Gastrocnemius medialis (tissue), 4 donors: ENCODE measurements at regions not wholly inside any gene's neighbourhood (a gene's known extent, or its start where the extent isn't known, plus 50 kb on each side); places are given as distances from the start of the nearest gene placed in this dataset.

Source experiments
- ATAC-seq, 2 donors: fragments of 150-250 bp; one replicate each; pipeline ENCODE4 v1.9.1; 2016
- DNase-seq, 2 donors: peaks; one replicate each; pipeline ENCODE4 v3.0.0-alpha.2; 2019
- H3K27ac ChIP-seq, 4 donors: fragments of 200-600 bp; sonication (generic); 1 replicate in 1 of 4; 2 replicates in 3 of 4; pipeline ENCODE4 v1.5.1; 2016 to 2018; ENCODE audit warnings: mild to moderate bottlenecking in 2 of 4, moderate library complexity in 1 of 4
- H3K27me3 ChIP-seq, 3 donors: fragments of 200-600 bp; sonication (generic) in 2 of 3; 1 replicate in 1 of 3; 2 replicates in 2 of 3; pipeline versions ENCODE4 v1.5.1 to v1.6.0; 2016 to 2019; ENCODE audit warnings: mild to moderate bottlenecking in 1 of 3, moderate library complexity in 1 of 3
- H3K36me3 ChIP-seq, 2 donors: fragments of 200-600 bp; sonication (generic) in 1 of 2; one replicate each; pipeline ENCODE4 v1.5.1; 2017 to 2018
- H3K4me1 ChIP-seq, 2 donors: fragments of 200-600 bp; sonication (generic) in 1 of 2; one replicate each; pipeline ENCODE4 v1.5.1; 2016 to 2017; ENCODE audit warnings: mild to moderate bottlenecking in 2 of 2
- H3K4me3 ChIP-seq, 4 donors: fragments of 200-600 bp; sonication (generic) in 3 of 4; 1 replicate in 1 of 4; 2 replicates in 3 of 4; pipeline ENCODE4 v1.5.1; 2016 to 2019; ENCODE audit warnings: mild to moderate bottlenecking in 2 of 4
- H3K9me3 ChIP-seq, 3 donors: fragments of 200-600 bp; sonication (generic) in 2 of 3; 1 replicate in 1 of 3; 2 replicates in 2 of 3; pipeline ENCODE4 v1.5.1; 2016 to 2019
- POLR2A ChIP-seq, 2 donors: fragments of 450-650 bp; IDR thresholded peaks; one replicate each; pipeline ENCODE4 v1.6.1; 2017; ENCODE audit warnings: antibody characterized with exemption in 2 of 2, mild to moderate bottlenecking in 2 of 2, moderate library complexity in 2 of 2
- in situ Hi-C, 4 donors: fragments of 200-750 bp; cut with MboI; loops; one replicate each; pipeline versions ENCODE4 v1.15.0 to v1.8.0; 2017; ENCODE audit warnings: low sequenced_read_pairs in 4 of 4
- intact Hi-C: fragments of 100-400 bp; cut with DNase I; formaldehyde crosslinking; loops from one replicate; pipeline ENCODE4 v1.15.1; 2023; ENCODE audit warnings: low total_unique reads
- TF ChIP-seq, protein P1 (sequence below), 5 experiments: fragments of 450-650 bp in 3 of 5; fragments of 200-600 bp in 2 of 5; sonication (generic) in 2 of 5; IDR thresholded peaks in 4 of 5; conservative IDR thresholded peaks in 1 of 5; 1 replicate in 4 of 5; 2 replicates in 1 of 5; pipeline ENCODE4 v1.5.1; 2016 to 2019; ENCODE audit warnings: antibody characterized with exemption in 5 of 5, mild to moderate bottlenecking in 3 of 5, moderate library complexity in 3 of 5

DNA sequence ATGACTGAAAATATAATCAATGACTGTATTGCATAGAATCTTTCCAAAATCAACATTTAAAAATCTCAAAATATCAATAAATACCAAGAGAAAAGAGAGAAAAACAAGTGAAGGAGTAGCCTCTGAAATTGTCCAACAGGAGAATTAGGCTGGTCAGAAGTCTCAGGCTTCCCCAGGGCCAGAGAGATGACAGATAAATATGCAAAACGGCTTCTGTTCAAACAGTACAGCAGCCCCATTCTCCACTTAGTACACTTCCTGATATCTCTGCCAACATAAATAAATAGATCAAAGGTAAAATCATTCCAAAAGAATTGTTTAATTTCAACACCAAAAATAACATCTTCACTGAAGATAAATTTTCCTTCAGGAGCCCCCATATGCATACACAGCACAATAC, 204.7 kb upstream of the GABRA2 start:
- in situ Hi-C loops, result no loop called here
- TF ChIP-seq, protein P1, sequence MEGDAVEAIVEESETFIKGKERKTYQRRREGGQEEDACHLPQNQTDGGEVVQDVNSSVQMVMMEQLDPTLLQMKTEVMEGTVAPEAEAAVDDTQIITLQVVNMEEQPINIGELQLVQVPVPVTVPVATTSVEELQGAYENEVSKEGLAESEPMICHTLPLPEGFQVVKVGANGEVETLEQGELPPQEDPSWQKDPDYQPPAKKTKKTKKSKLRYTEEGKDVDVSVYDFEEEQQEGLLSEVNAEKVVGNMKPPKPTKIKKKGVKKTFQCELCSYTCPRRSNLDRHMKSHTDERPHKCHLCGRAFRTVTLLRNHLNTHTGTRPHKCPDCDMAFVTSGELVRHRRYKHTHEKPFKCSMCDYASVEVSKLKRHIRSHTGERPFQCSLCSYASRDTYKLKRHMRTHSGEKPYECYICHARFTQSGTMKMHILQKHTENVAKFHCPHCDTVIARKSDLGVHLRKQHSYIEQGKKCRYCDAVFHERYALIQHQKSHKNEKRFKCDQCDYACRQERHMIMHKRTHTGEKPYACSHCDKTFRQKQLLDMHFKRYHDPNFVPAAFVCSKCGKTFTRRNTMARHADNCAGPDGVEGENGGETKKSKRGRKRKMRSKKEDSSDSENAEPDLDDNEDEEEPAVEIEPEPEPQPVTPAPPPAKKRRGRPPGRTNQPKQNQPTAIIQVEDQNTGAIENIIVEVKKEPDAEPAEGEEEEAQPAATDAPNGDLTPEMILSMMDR (IDR thresholded peaks at IDR 0.05 in 4 of 5, conservative IDR thresholded peaks at IDR 0.05 in 1 of 5), result no peak
- TF ChIP-seq POLR2A (IDR thresholded peaks at IDR 0.05), result no peak
- Histone ChIP-seq H3K9me3 (peaks cover 0 to 4% (median 0%) of the 10 kb centered on the region in 3 donors), H3K4me1 (no peaks in the 10 kb centered on the region), H3K27ac (no peak overlapping the region), H3K4me3 (no peak overlapping the region), H3K36me3 (no peaks in the 10 kb centered on the region), H3K27me3 (no peaks in the 10 kb centered on the region)
- ATAC-seq, result no peak
- DNase-seq, result no peak
- intact Hi-C loops, result no loop called here

DNA sequence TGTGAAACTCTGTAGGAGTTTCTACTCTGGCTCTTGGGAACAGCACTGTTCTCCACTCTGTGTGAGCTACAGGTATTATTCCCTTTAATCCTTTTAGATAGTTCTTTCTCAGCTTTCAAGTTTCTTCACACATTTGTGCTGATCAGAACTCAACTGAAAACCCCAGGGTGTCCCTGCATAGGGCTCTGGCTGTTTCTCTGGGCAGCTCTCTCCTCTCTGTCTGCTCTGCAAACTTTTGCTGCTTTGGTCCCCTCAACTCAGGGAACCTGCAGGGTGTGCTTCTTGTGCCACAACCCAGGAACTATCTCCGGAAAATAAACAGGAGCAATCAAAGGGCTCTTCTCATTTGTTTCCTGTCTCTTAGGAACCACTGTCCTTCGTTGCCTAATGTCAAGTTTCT, 196.6 kb upstream of the GABRA2 start:
- H3K36me3 ChIP-seq, result no peaks in the 10 kb centered on the region
- in situ Hi-C loops, result no loop called here
- H3K27ac ChIP-seq, result no peak overlapping the region
- no peak overlapping the region for H3K4me3 ChIP-seq
- TF ChIP-seq, protein P1 (IDR thresholded peaks at IDR 0.05 in 4 of 5, conservative IDR thresholded peaks at IDR 0.05 in 1 of 5), result no peak
- no peak for TF ChIP-seq POLR2A (IDR thresholded peaks at IDR 0.05)
- H3K9me3 ChIP-seq, result no peaks in the 10 kb centered on the region
- H3K4me1 ChIP-seq, result no peaks in the 10 kb centered on the region
- intact Hi-C loops, result no loop called here
- ATAC-seq (no peak), DNase-seq (no peak)
- no peaks in the 10 kb centered on the region for H3K27me3 ChIP-seq

DNA sequence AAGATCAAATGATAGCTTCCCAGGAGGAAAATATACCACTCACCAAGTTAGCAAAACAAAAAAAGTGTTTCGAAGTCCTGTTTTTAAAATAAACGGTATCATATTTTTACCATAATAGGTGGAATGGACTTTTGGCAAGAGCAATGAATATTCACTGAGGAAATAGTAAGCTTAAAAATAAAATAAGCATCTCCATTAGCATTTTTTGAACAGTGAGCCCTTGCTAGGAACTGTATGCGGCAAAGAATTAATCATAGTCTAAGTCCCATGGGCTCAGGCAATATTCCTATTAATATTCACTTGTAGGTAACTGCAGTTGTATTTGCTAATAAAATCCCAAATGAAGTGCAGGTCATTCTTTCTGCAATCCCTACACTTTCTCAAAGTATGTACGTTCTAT, 191.7 kb upstream of the GABRA2 start:
- Histone ChIP-seq H3K4me1 (no peaks in the 10 kb centered on the region), H3K36me3 (no peaks in the 10 kb centered on the region), H3K9me3 (no peaks in the 10 kb centered on the region), H3K4me3 (no peak overlapping the region), H3K27me3 (no peaks in the 10 kb centered on the region), H3K27ac (no peak overlapping the region)
- intact Hi-C loops, result no loop called here
- in situ Hi-C loops, result no loop called here
- no peak for ATAC-seq
- no peak for TF ChIP-seq POLR2A (IDR thresholded peaks at IDR 0.05)
- TF ChIP-seq, protein P1 (IDR thresholded peaks at IDR 0.05 in 4 of 5, conservative IDR thresholded peaks at IDR 0.05 in 1 of 5), result no peak
- no peak for DNase-seq

DNA sequence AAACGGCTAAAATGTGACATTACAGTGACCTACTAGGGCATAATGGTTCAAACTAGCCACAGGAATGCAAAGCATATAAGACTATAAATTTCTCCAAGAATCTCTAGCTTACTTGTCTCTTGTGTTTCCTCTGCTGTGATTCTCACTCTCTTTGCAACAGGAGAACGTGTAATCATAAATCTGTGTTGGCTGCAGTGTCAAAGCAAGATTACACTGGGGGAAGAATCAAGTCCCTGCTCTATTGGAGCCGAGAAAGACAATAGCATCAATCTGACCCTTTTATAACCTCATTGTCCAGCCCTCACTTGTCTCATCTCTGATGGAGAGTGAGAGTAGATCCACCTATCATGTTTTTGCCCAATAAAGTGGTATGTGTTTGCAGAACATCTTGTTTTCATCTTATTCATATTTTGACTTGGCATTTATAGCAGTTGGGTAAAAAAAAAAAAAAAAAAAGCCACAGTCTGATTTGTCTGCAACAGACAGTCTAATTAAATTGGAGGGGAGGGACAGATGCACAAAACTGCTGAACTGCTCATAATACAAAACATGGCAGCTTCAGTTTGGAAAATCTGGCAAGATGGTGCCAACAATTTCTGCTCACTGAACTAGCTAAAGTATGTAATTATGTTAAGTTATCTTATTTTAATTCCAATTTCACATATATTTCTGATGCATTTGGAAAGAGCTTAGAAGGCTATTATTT, 165.0 kb upstream of the GABRA2 start:
- ATAC-seq (no peak), DNase-seq (no peak)
- in situ Hi-C loops, result no loop called here
- Histone ChIP-seq H3K27me3 (no peaks in the 10 kb centered on the region), H3K9me3 (no peaks in the 10 kb centered on the region), H3K36me3 (no peaks in the 10 kb centered on the region), H3K4me1 (no peaks in the 10 kb centered on the region), H3K27ac (no peak overlapping the region), H3K4me3 (no peak overlapping the region)
- intact Hi-C loops, result no loop called here
- TF ChIP-seq, protein P1 (IDR thresholded peaks at IDR 0.05 in 4 of 5, conservative IDR thresholded peaks at IDR 0.05 in 1 of 5), result no peak
- TF ChIP-seq POLR2A (IDR thresholded peaks at IDR 0.05), result no peak

DNA sequence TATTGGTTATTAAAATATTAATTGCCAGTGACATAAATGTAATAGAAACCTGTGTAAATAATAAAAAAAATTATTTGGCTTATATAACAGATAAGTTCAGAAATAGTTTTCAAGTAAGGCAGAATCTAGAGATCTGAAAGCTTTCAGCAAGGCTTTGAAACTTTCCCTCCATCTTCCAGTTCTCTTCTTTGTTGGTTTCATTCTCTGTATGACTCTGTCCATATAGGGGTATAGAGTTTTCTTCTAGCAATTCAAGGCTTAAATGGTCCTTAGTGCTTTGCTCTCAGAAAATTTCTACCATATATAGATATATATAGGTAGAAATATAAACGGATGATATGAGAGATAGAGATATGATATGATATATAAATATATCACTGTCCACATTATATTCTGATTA, 160.5 kb upstream of the GABRA2 start:
- Histone ChIP-seq H3K36me3 (no peaks in the 10 kb centered on the region), H3K27ac (no peak overlapping the region), H3K27me3 (no peaks in the 10 kb centered on the region), H3K4me1 (no peaks in the 10 kb centered on the region), H3K4me3 (no peak overlapping the region), H3K9me3 (no peaks in the 10 kb centered on the region)
- ATAC-seq (no peak), DNase-seq (no peak)
- in situ Hi-C loops, result no loop called here
- intact Hi-C loops, result no loop called here
- no peak for TF ChIP-seq POLR2A (IDR thresholded peaks at IDR 0.05)
- TF ChIP-seq, protein P1 (IDR thresholded peaks at IDR 0.05 in 4 of 5, conservative IDR thresholded peaks at IDR 0.05 in 1 of 5), result no peak
